Panc1 (cell line): ENCODE measurements at regions not wholly inside any gene's neighbourhood (a gene's known extent, or its start where the extent isn't known, plus 50 kb on each side); places are given as distances from the start of the nearest gene placed in this dataset.

ENCODE experiments used
- SIN3A ChIP-seq: IDR thresholded peaks from 2 replicates; pipeline ENCODE4 v1.6.1; 2012; ENCODE audit warnings: low read depth, mild to moderate bottlenecking, low read length, moderate library complexity, borderline replicate concordance; ENCODE audit not compliant: insufficient read depth
- TF ChIP-seq, protein P1 (sequence below): fragments of 450-650 bp; IDR thresholded peaks from 2 replicates; pipeline ENCODE4 v1.5.1; 2017; ENCODE audit warnings: mild to moderate bottlenecking

- TF ChIP-seq, protein P1, sequence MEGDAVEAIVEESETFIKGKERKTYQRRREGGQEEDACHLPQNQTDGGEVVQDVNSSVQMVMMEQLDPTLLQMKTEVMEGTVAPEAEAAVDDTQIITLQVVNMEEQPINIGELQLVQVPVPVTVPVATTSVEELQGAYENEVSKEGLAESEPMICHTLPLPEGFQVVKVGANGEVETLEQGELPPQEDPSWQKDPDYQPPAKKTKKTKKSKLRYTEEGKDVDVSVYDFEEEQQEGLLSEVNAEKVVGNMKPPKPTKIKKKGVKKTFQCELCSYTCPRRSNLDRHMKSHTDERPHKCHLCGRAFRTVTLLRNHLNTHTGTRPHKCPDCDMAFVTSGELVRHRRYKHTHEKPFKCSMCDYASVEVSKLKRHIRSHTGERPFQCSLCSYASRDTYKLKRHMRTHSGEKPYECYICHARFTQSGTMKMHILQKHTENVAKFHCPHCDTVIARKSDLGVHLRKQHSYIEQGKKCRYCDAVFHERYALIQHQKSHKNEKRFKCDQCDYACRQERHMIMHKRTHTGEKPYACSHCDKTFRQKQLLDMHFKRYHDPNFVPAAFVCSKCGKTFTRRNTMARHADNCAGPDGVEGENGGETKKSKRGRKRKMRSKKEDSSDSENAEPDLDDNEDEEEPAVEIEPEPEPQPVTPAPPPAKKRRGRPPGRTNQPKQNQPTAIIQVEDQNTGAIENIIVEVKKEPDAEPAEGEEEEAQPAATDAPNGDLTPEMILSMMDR: no peak
- TF ChIP-seq SIN3A: no peak
Observed at GRCh38 chr2:8152392-8153257, 529.2 kb upstream of the ID2 start.
